H1 (cell line): ENCODE measurements at regions not wholly inside any gene's neighbourhood (a gene's known extent, or its start where the extent isn't known, plus 50 kb on each side); places are given as distances from the start of the nearest gene placed in this dataset.

Source experiments
- CTCF ChIA-PET: fragments of 300-600 bp; sonication (Branson Sonifier 250); formaldehyde crosslinking; loops from one replicate; lab custom pipeline; 2021; ENCODE audit not compliant: partially characterized antibody; lab: Charles Lee
- POLR2A ChIA-PET: fragments of 300-600 bp; sonication (Branson Sonifier 250); formaldehyde crosslinking; loops from one replicate; lab custom pipeline; 2021; ENCODE audit warnings: inconsistent platforms; ENCODE audit not compliant: partially characterized antibody; lab: Charles Lee
- DNase-seq, 2 experiments: peaks; one replicate each; pipeline versions ENCODE4 v3.0.0 to v3.0.0-alpha.2; 2010 to 2022; ENCODE audit warnings: low spot score in 2 of 2, low read depth in 1 of 2, mixed read lengths in 1 of 2
- FAIRE-seq: peaks from 2 replicates; lab custom pipeline; 2011; peaks lifted over from hg19 to GRCh38; lab: Jason Lieb, UNC
- H2AFZ ChIP-seq: 2 replicates; pipeline ENCODE4 v1.8.1; 2012; ENCODE audit warnings: low read length, inconsistent platforms
- H2AK5ac ChIP-seq: 2 replicates; pipeline ENCODE4 v1.6.1; 2013; ENCODE audit warnings: low read depth, low read length
- H2BK120ac ChIP-seq: replicated peaks from 2 replicates; pipeline ENCODE3; 2013; ENCODE audit warnings: low read depth, low read length, inconsistent platforms
- H2BK12ac ChIP-seq: 2 replicates; pipeline ENCODE4 v1.6.1; 2013; ENCODE audit warnings: low read depth, low read length
- H2BK15ac ChIP-seq: 2 replicates; pipeline ENCODE4 v1.6.1; 2013; ENCODE audit warnings: low read length
- H2BK20ac ChIP-seq: 2 replicates; pipeline ENCODE4 v1.6.1; 2013; ENCODE audit warnings: low read length
- H2BK5ac ChIP-seq: 2 replicates; pipeline ENCODE4 v1.6.1; 2013; ENCODE audit warnings: low read depth, low read length
- H3K14ac ChIP-seq: 2 replicates; pipeline ENCODE4 v1.6.1; 2013; ENCODE audit warnings: inconsistent platforms; ENCODE audit not compliant: insufficient read length
- H3K18ac ChIP-seq: 2 replicates; pipeline ENCODE4 v1.6.1; 2013; ENCODE audit warnings: low read length; ENCODE audit errors: extremely low read depth
- H3K23ac ChIP-seq: 2 replicates; pipeline ENCODE4 v1.6.1; 2013; ENCODE audit warnings: inconsistent platforms; ENCODE audit not compliant: insufficient read length
- H3K23me2 ChIP-seq: 2 replicates; pipeline ENCODE4 v1.6.1; 2013; ENCODE audit warnings: low read depth, low read length
- H3K27ac ChIP-seq: 2 replicates; pipeline ENCODE4 v1.6.1; 2011; ENCODE audit warnings: low read depth, low read length, inconsistent platforms
- H3K27me3 ChIP-seq, 4 experiments: replicated peaks in 1 of 4; 1 replicate in 1 of 4; 2 replicates in 3 of 4; pipeline versions ENCODE4 v1.6.1 to v1.8.1; 2011 to 2013; ENCODE audit warnings: low read length in 3 of 4, mild to moderate bottlenecking in 3 of 4, inconsistent platforms in 2 of 4, mixed read lengths in 2 of 4, moderate library complexity in 1 of 4; ENCODE audit not compliant: control insufficient read depth in 3 of 4, insufficient read depth in 3 of 4; ENCODE audit errors: extremely low read depth in 1 of 4
- H3K36me3 ChIP-seq, 4 experiments: 2 replicates each; pipeline versions ENCODE4 v1.6.1 to v1.8.1; 2011 to 2013; ENCODE audit warnings: mild to moderate bottlenecking in 4 of 4, low read length in 3 of 4, moderate library complexity in 2 of 4, control low read depth in 1 of 4, inconsistent platforms in 1 of 4; ENCODE audit not compliant: insufficient read depth in 4 of 4, control insufficient read depth in 2 of 4
- H3K4ac ChIP-seq: replicated peaks from 2 replicates; pipeline ENCODE3; 2013; ENCODE audit warnings: low read length, low read depth, mixed read lengths, inconsistent platforms; ENCODE audit not compliant: insufficient read length
- H3K4me1 ChIP-seq, 4 experiments: replicated peaks in 1 of 4; 1 replicate in 1 of 4; 2 replicates in 3 of 4; pipeline versions ENCODE4 v1.6.1 to v1.8.1; 2011 to 2013; ENCODE audit warnings: low read length in 3 of 4, inconsistent platforms in 2 of 4, mixed read lengths in 1 of 4; ENCODE audit not compliant: insufficient read depth in 4 of 4, control insufficient read depth in 3 of 4
- H3K4me2 ChIP-seq, 2 experiments: 2 replicates each; pipeline versions ENCODE4 v1.6.1 to v1.8.1; 2011 to 2013; ENCODE audit warnings: low read depth in 2 of 2, low read length in 2 of 2, control low read depth in 1 of 2, inconsistent platforms in 1 of 2, mild to moderate bottlenecking in 1 of 2; ENCODE audit not compliant: insufficient read depth in 1 of 2
- H3K4me3 ChIP-seq, 4 experiments: fragments of 200-600, 300-600 bp in 1 of 4; sonication (generic), shearing (Covaris generic), sonication (Bioruptor Twin) in 1 of 4; 2 replicates each; pipeline versions ENCODE4 v1.5.1 to v1.8.1; 2011 to 2016; ENCODE audit warnings: low read length in 4 of 4, low read depth in 3 of 4, control low read depth in 2 of 4, inconsistent platforms in 2 of 4, mild to moderate bottlenecking in 2 of 4, mixed read lengths in 1 of 4, moderate library complexity in 1 of 4; ENCODE audit not compliant: insufficient read depth in 2 of 4; ENCODE audit errors: extremely low read depth in 1 of 4
- H3K56ac ChIP-seq: replicated peaks from 2 replicates; pipeline ENCODE3; 2013; ENCODE audit warnings: low read depth, mild to moderate bottlenecking, mixed read lengths, low read length, inconsistent platforms; ENCODE audit not compliant: insufficient read length
- H3K79me1 ChIP-seq: 2 replicates; pipeline ENCODE4 v1.6.1; 2013; ENCODE audit warnings: low read depth, low read length, control low read depth
- H3K79me2 ChIP-seq, 2 experiments: 2 replicates each; pipeline versions ENCODE4 v1.6.1 to v1.8.1; 2012 to 2013; ENCODE audit warnings: low read length in 2 of 2, mild to moderate bottlenecking in 2 of 2, inconsistent platforms in 1 of 2; ENCODE audit not compliant: insufficient read depth in 2 of 2, control insufficient read depth in 1 of 2
- H3K9ac ChIP-seq, 4 experiments: replicated peaks in 1 of 4; 1 replicate in 1 of 4; 2 replicates in 3 of 4; pipeline versions ENCODE4 v1.6.1 to v1.8.1; 2011 to 2013; ENCODE audit warnings: low read depth in 3 of 4, low read length in 3 of 4, control low read depth in 2 of 4, mild to moderate bottlenecking in 2 of 4, moderate library complexity in 2 of 4, inconsistent platforms in 1 of 4; ENCODE audit errors: extremely low read depth in 1 of 4
- H3K9me3 ChIP-seq, 2 experiments: 2 replicates each; pipeline versions ENCODE4 v1.6.1 to v1.8.1; 2012 to 2013; ENCODE audit warnings: mild to moderate bottlenecking in 2 of 2, moderate library complexity in 2 of 2, control low read depth in 1 of 2, inconsistent platforms in 1 of 2, low read depth in 1 of 2, low read length in 1 of 2, mixed read lengths in 1 of 2; ENCODE audit not compliant: insufficient read depth in 2 of 2
- H4K20me1 ChIP-seq, 2 experiments: replicated peaks in 1 of 2; 2 replicates each; pipeline versions ENCODE3 to v1.8.1; 2011 to 2013; ENCODE audit warnings: inconsistent platforms in 2 of 2, low read length in 2 of 2, mild to moderate bottlenecking in 1 of 2; ENCODE audit not compliant: insufficient read depth in 2 of 2, control insufficient read depth in 1 of 2
- H4K5ac ChIP-seq: 2 replicates; pipeline ENCODE4 v1.6.1; 2013; ENCODE audit warnings: low read length, low read depth, mixed read lengths, inconsistent platforms; ENCODE audit not compliant: insufficient read length
- H4K8ac ChIP-seq: 2 replicates; pipeline ENCODE4 v1.8.0; 2013; ENCODE audit warnings: mild to moderate bottlenecking, moderate library complexity, low read length, inconsistent platforms; ENCODE audit not compliant: insufficient read depth; ENCODE audit errors: extremely low read depth
- H4K91ac ChIP-seq: replicated peaks from 2 replicates; pipeline ENCODE3; 2013; ENCODE audit warnings: low read length, mixed read lengths, inconsistent platforms; ENCODE audit not compliant: insufficient read length
- POU5F1 ChIP-seq: IDR thresholded peaks from 2 replicates; pipeline ENCODE4 v1.6.1; 2011; ENCODE audit warnings: low read depth, mild to moderate bottlenecking, low read length, moderate library complexity
- TAF1 ChIP-seq: IDR thresholded peaks from 2 replicates; pipeline ENCODE4 v1.6.1; 2011; ENCODE audit warnings: mild to moderate bottlenecking, low read depth, low read length
- WGBS, 2 experiments: shearing (Covaris generic) in 1 of 2; methylation state at CpG; one replicate each; pipeline versions ENCODE4 v1.1.6 to v1.1.7; 2013 to 2015; ENCODE audit warnings: low lambda C conversion rate in 2 of 2, mixed read lengths in 2 of 2, inconsistent platforms in 1 of 2, low coverage in 1 of 2, missing lambda C conversion rate in 1 of 2; ENCODE audit not compliant: insufficient replicate concordance in 2 of 2, insufficient coverage in 1 of 2, insufficient read length in 1 of 2; ENCODE audit errors: extremely low coverage in 1 of 2, missing lambda C conversion rate in 1 of 2; 5-methylcytosine and 5-hydroxymethylcytosine counted together
- TF ChIP-seq, protein P1 (sequence below): IDR thresholded peaks from 2 replicates; pipeline ENCODE4 v1.6.1; 2012; ENCODE audit warnings: inconsistent platforms

DNA sequence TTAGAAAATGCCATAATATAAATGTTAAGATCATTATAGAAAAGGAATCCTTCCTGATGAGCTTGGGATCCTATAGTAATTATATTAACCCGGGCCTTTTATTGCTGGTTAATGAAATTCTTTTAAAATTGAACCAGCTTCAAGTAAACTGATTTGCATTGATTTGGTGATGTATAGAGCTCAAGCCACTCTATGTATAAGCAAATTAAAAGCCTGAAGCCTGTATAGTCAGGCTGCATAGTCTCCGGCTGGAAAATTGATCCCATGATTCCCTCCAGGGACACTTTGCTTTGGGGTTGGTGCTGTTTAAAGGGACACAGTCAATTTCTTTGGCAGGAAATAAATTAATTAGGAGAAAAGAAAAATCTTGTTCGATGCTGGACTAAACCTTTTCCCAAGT lies 199.1 kb downstream of the HERPUD2 start:
- POLR2A ChIA-PET = no interaction called here
- FAIRE-seq = no peak
- TF ChIP-seq, protein P1, sequence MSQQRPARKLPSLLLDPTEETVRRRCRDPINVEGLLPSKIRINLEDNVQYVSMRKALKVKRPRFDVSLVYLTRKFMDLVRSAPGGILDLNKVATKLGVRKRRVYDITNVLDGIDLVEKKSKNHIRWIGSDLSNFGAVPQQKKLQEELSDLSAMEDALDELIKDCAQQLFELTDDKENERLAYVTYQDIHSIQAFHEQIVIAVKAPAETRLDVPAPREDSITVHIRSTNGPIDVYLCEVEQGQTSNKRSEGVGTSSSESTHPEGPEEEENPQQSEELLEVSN = no peak
- TF ChIP-seq TAF1 (no peak), POU5F1 (no peak)

More for the DNA sequence above, 199.1 kb downstream of the HERPUD2 start:
- Histone ChIP-seq H3K4me2 (no peak overlapping the region), H3K27ac (no peak overlapping the region), H4K91ac (no peak overlapping the region), H3K56ac (no peak overlapping the region), H3K14ac (no peak overlapping the region), H2BK120ac (no peak overlapping the region), H2BK12ac (no peak overlapping the region), H3K9ac (no peak overlapping the region), H3K18ac (no peak overlapping the region), H2BK5ac (no peak overlapping the region), H3K4ac (no peak overlapping the region), H3K23ac (no peak overlapping the region), H3K79me2 (no peaks in the 10 kb centered on the region), H3K9me3 (no peaks in the 10 kb centered on the region), H3K4me1 (no peaks in the 10 kb centered on the region; a peak in 1 of 7 replicates), H3K23me2 (no peaks in the 10 kb centered on the region), H2AK5ac (no peak overlapping the region), H2BK20ac (no peak overlapping the region), H2BK15ac (no peak overlapping the region), H3K27me3 (no peaks in the 10 kb centered on the region), H4K20me1 (no peaks in the 10 kb centered on the region), H3K36me3 (no peaks in the 10 kb centered on the region), H4K5ac (no peak overlapping the region), H4K8ac (no peak overlapping the region), H3K4me3 (no peak overlapping the region), H2AFZ (no peak overlapping the region), H3K79me1 (no peaks in the 10 kb centered on the region)
- CTCF ChIA-PET = no interaction called here
- no peak for DNase-seq
- 88% methylated on average over 3 of the region's 3 CpGs; no CpG with 5 or more reads in 1 of the 2 experiments for WGBS, 2 experiments
